ENCODE measurements at regions not wholly inside any gene's neighbourhood (a gene's known extent, or its start where the extent isn't known, plus 50 kb on each side); places are given as distances from the start of the nearest gene placed in this dataset.

DNA sequence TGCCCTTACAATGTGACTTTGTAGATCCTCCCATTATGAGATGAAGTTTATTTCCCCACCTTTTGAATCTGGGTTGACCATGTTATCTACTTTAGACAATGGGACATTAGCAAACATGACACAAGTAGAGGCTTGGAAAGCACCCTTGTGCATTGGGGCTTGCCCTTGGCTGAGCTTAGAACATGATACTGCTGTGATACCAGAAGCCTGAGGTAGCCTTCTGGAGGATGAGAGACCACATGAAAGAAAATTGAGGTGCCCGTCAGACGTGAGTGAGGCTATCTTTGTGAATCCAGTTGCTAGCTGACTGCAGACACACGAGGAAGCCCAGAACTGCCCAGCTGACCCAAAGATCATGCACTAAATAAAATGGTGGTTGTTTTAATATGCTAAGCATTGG lies 341.2 kb downstream of the CYP26B1 start:
- Histone ChIP-seq H3K4me1 (no peaks in the 10 kb centered on the region), H3K27ac (no peak overlapping the region), H3K4me3 (no peak overlapping the region), H3K27me3 (no peaks in the 10 kb centered on the region), H3K36me3 (no peaks in the 10 kb centered on the region), H3K9me3 (no peaks in the 10 kb centered on the region)
- no peak for ATAC-seq
- no peak for DNase-seq
- intact Hi-C loops (cut with DNase I), result no loop called here
- TF ChIP-seq CTCF (IDR thresholded peaks at IDR 0.05), result no peak

- DNase-seq (peak in 1 of 4 donors; percentile 27), ATAC-seq (no peak)
- no peaks in the 10 kb centered on the region for H3K27me3 ChIP-seq
- no peak overlapping the region for H3K4me3 ChIP-seq
- intact Hi-C loops (cut with DNase I), result loop anchor here in 1 of 2 donors (5.0 kb wide), 1 partner anchor 338 kb away; no protein-coding TSS in a partner anchor
- no peaks in the 10 kb centered on the region for H3K9me3 ChIP-seq
- H3K36me3 ChIP-seq, result no peaks in the 10 kb centered on the region
- H3K27ac ChIP-seq, result no peak overlapping the region
- TF ChIP-seq CTCF (IDR thresholded peaks at IDR 0.05), result no peak
- H3K4me1 ChIP-seq, result no peaks in the 10 kb centered on the region
Observed at GRCh38 chr2:71804281-71804751, 343.3 kb downstream of the CYP26B1 start.

GRCh38 chr2:71803398-71803797 lies 344.3 kb downstream of the CYP26B1 start:
- intact Hi-C loops (cut with DNase I), result loop anchor here in 1 of 2 donors (5.0 kb wide), 1 partner anchor 339 kb away; no protein-coding TSS in a partner anchor
- H3K4me3 ChIP-seq, result no peak overlapping the region
- H3K27me3 ChIP-seq, result no peaks in the 10 kb centered on the region
- no peaks in the 10 kb centered on the region for H3K9me3 ChIP-seq
- no peak overlapping the region for H3K27ac ChIP-seq
- no peaks in the 10 kb centered on the region for H3K36me3 ChIP-seq
- no peaks in the 10 kb centered on the region for H3K4me1 ChIP-seq
- no peak for ATAC-seq
- DNase-seq, result no peak
- no peak for TF ChIP-seq CTCF (IDR thresholded peaks at IDR 0.05)

- H3K27me3 ChIP-seq, result no peaks in the 10 kb centered on the region
- DNase-seq, result no peak
- H3K36me3 ChIP-seq, result no peaks in the 10 kb centered on the region
- no peaks in the 10 kb centered on the region for H3K9me3 ChIP-seq
- no peaks in the 10 kb centered on the region for H3K4me1 ChIP-seq
- H3K27ac ChIP-seq, result no peak overlapping the region
- no peak for TF ChIP-seq CTCF (IDR thresholded peaks at IDR 0.05)
- H3K4me3 ChIP-seq, result no peak overlapping the region
- intact Hi-C loops (cut with DNase I), result loop anchor here in 1 of 2 donors (5.0 kb wide), 1 partner anchor 340 kb away; no protein-coding TSS in a partner anchor
- ATAC-seq, result no peak
Observed at GRCh38 chr2:71802556-71802955, 345.1 kb downstream of the CYP26B1 start.

DNA sequence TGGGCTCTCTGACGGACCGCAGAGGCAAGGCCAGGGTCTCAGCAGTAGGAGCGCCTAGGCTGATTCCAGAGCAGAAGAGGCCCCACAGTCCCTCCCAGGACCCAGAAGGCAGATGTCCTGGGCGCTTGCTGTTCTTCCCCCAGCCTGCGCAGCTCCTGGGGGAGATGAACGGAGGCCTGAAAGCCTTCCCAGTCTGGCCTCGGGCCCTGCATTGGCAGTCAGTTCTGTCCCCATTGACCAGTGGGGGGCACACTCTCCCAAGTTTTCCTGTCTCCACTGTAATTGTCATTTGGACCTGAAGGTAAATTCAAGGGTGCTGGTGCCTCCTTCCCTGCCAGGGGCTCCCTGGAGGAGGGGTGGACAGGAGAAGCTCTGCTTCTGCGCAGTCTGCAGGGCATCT lies 345.7 kb downstream of the CYP26B1 start:
- Histone ChIP-seq H3K9me3 (no peaks in the 10 kb centered on the region), H3K27ac (no peak overlapping the region), H3K36me3 (no peaks in the 10 kb centered on the region), H3K27me3 (no peaks in the 10 kb centered on the region), H3K4me1 (no peaks in the 10 kb centered on the region), H3K4me3 (no peak overlapping the region)
- intact Hi-C loops (cut with DNase I), result loop anchor here in 1 of 2 donors (5.0 kb wide), 1 partner anchor 340 kb away; no protein-coding TSS in a partner anchor
- TF ChIP-seq CTCF (IDR thresholded peaks at IDR 0.05), result peak; percentile 33 to 49
- ATAC-seq, result peak; percentile 55
- DNase-seq, result peak in 2 of 4 donors; percentile 60 to 79

All from left lung (tissue), 4 donors.